ENCODE measurements at regions not wholly inside any gene's neighbourhood (a gene's known extent, or its start where the extent isn't known, plus 50 kb on each side); places are given as distances from the start of the nearest gene placed in this dataset.
"Not testable (repeated sequence)": the region's sequence is repeated elsewhere in the genome, so short reads cannot be mapped to it uniquely, and the experiment has no call there.

GRCh38 chr6:97508646-97509045 is 225.6 kb upstream of the MMS22L start:
- H3K36me3 ChIP-seq, result no peaks in the 10 kb centered on the region
- H3K9me3 ChIP-seq, result no peaks in the 10 kb centered on the region
- H3K27me3 ChIP-seq (ENCODE audit: low read depth), result no peaks in the 10 kb centered on the region
- H3K4me1 ChIP-seq, result no peaks in the 10 kb centered on the region
- no peak overlapping the region for H3K4me3 ChIP-seq
- ATAC-seq (no peak), DNase-seq (no peak)
- TF ChIP-seq CTCF (IDR thresholded peaks at IDR 0.05), result no peak
- H3K27ac ChIP-seq, result no peak overlapping the region
- intact Hi-C loops (cut with DNase I), result no loop called here

- not testable (repeated sequence) for ATAC-seq
Observed at GRCh38 chr6:97513260-97513659, 230.2 kb upstream of the MMS22L start.

GRCh38 chr6:97524811-97525210 is 241.8 kb upstream of the MMS22L start:
- no peak for DNase-seq
- H3K27ac ChIP-seq, result no peak overlapping the region
- intact Hi-C loops (cut with DNase I), result no loop called here
- no peaks in the 10 kb centered on the region for H3K27me3 ChIP-seq (ENCODE audit: low read depth)
- no peak for ATAC-seq
- no peak for TF ChIP-seq CTCF (IDR thresholded peaks at IDR 0.05)
- H3K9me3 ChIP-seq, result peaks cover 5% of the 10 kb centered on the region
- H3K4me1 ChIP-seq, result no peaks in the 10 kb centered on the region
- no peak overlapping the region for H3K4me3 ChIP-seq
- no peaks in the 10 kb centered on the region for H3K36me3 ChIP-seq

More at GRCh38 chr6:97513260-97513659, 230.2 kb upstream of the MMS22L start:
- intact Hi-C loops (cut with DNase I); DNase-seq; H3K4me3 ChIP-seq; H3K27ac ChIP-seq; H3K36me3 ChIP-seq; H3K27me3 ChIP-seq (ENCODE audit: low read depth); H3K9me3 ChIP-seq; H3K4me1 ChIP-seq: not testable (repeated sequence)

- Histone ChIP-seq H3K27ac (no peak overlapping the region), H3K4me3 (no peak overlapping the region), H3K4me1 (no peaks in the 10 kb centered on the region), H3K9me3 (no peaks in the 10 kb centered on the region), H3K36me3 (no peaks in the 10 kb centered on the region), H3K27me3 (ENCODE audit: low read depth) (no peaks in the 10 kb centered on the region)
- TF ChIP-seq CTCF (IDR thresholded peaks at IDR 0.05), result no peak
- DNase-seq (no peak), ATAC-seq (no peak)
- intact Hi-C loops (cut with DNase I), result no loop called here
Observed at GRCh38 chr6:97535800-97536199, 252.8 kb upstream of the MMS22L start.

- H3K4me3 ChIP-seq, result no peak overlapping the region
- H3K27ac ChIP-seq, result no peak overlapping the region
- TF ChIP-seq CTCF (IDR thresholded peaks at IDR 0.05), result no peak
- intact Hi-C loops (cut with DNase I), result no loop called here
- H3K9me3 ChIP-seq, result no peaks in the 10 kb centered on the region
- H3K36me3 ChIP-seq, result no peaks in the 10 kb centered on the region
- H3K27me3 ChIP-seq (ENCODE audit: low read depth), result no peaks in the 10 kb centered on the region
- DNase-seq (no peak), ATAC-seq (no peak)
- no peaks in the 10 kb centered on the region for H3K4me1 ChIP-seq
Observed at GRCh38 chr6:97548354-97548753, 265.3 kb upstream of the MMS22L start.

- Histone ChIP-seq H3K4me1 (no peaks in the 10 kb centered on the region), H3K36me3 (no peaks in the 10 kb centered on the region), H3K9me3 (no peaks in the 10 kb centered on the region), H3K27ac (no peak overlapping the region), H3K4me3 (no peak overlapping the region), H3K27me3 (ENCODE audit: low read depth) (no peaks in the 10 kb centered on the region)
- intact Hi-C loops (cut with DNase I), result no loop called here
- no peak for ATAC-seq
- DNase-seq, result no peak
- TF ChIP-seq CTCF (IDR thresholded peaks at IDR 0.05), result no peak
Observed at GRCh38 chr6:97557355-97557754, 274.3 kb upstream of the MMS22L start.
